Endometrial microvascular endothelial cells (primary cell): ENCODE measurements at regions not wholly inside any gene's neighbourhood (a gene's known extent, or its start where the extent isn't known, plus 50 kb on each side); places are given as distances from the start of the nearest gene placed in this dataset.
"Not testable (repeated sequence)": the region's sequence is repeated elsewhere in the genome, so short reads cannot be mapped to it uniquely, and the experiment has no call there.

Experiments
- in situ Hi-C: cut with HindIII; loops from 2 replicates; pipeline ENCODE4 v1.10.0; 2017; ENCODE audit warnings: low sequenced_read_pairs, low pct_unique_long_range_greater_than_20kb; ENCODE audit errors: inconsistent ontology term

- in situ Hi-C loops: no loop called here
Measured at GRCh38 chr3:80612366-80612765, 844.6 kb upstream of the ROBO1 start.

GRCh38 chr3:80608072-80608471 lies 840.3 kb upstream of the ROBO1 start:
- in situ Hi-C loops: not testable (repeated sequence)

- in situ Hi-C loops: no loop called here
Measured at GRCh38 chr3:80606073-80606472, 838.3 kb upstream of the ROBO1 start.

- in situ Hi-C loops: no loop called here
Measured at GRCh38 chr3:80601479-80601878, 833.7 kb upstream of the ROBO1 start.

GRCh38 chr3:80592792-80593191 lies 825.0 kb upstream of the ROBO1 start:
- in situ Hi-C loops: no loop called here

- in situ Hi-C loops: no loop called here
Measured at GRCh38 chr3:80586338-80586737, 818.5 kb upstream of the ROBO1 start.

- in situ Hi-C loops: no loop called here
Measured at GRCh38 chr3:80580146-80580545, 812.3 kb upstream of the ROBO1 start.

GRCh38 chr3:80564391-80564790 lies 796.6 kb upstream of the ROBO1 start:
- in situ Hi-C loops: no loop called here

- in situ Hi-C loops: no loop called here
Measured at GRCh38 chr3:80559701-80560100, 791.9 kb upstream of the ROBO1 start.

GRCh38 chr3:80556763-80557162 lies 789.0 kb upstream of the ROBO1 start:
- in situ Hi-C loops: no loop called here

- in situ Hi-C loops: no loop called here
Measured at GRCh38 chr3:80554304-80554703, 786.5 kb upstream of the ROBO1 start.

GRCh38 chr3:80553211-80553610 lies 785.4 kb upstream of the ROBO1 start:
- in situ Hi-C loops: no loop called here

GRCh38 chr3:80550174-80550573 lies 782.4 kb upstream of the ROBO1 start:
- in situ Hi-C loops: no loop called here

GRCh38 chr3:80549173-80549572 lies 781.4 kb upstream of the ROBO1 start:
- in situ Hi-C loops: no loop called here

GRCh38 chr3:80543154-80543553 lies 775.4 kb upstream of the ROBO1 start:
- in situ Hi-C loops: no loop called here

GRCh38 chr3:80542456-80542855 lies 774.7 kb upstream of the ROBO1 start:
- in situ Hi-C loops: no loop called here

- in situ Hi-C loops: no loop called here
Measured at GRCh38 chr3:80537680-80538079, 769.9 kb upstream of the ROBO1 start.

GRCh38 chr3:80535286-80535685 lies 767.5 kb upstream of the ROBO1 start:
- in situ Hi-C loops: no loop called here

GRCh38 chr3:80533553-80533952 lies 765.8 kb upstream of the ROBO1 start:
- in situ Hi-C loops: no loop called here

GRCh38 chr3:80526153-80526552 lies 758.4 kb upstream of the ROBO1 start:
- in situ Hi-C loops: no loop called here

GRCh38 chr3:80521081-80521480 lies 753.3 kb upstream of the ROBO1 start:
- in situ Hi-C loops: no loop called here

GRCh38 chr3:80519436-80519835 lies 751.6 kb upstream of the ROBO1 start:
- in situ Hi-C loops: no loop called here
